ENCODE measurements at regions not wholly inside any gene's neighbourhood (a gene's known extent, or its start where the extent isn't known, plus 50 kb on each side); places are given as distances from the start of the nearest gene placed in this dataset.
"Not testable (repeated sequence)": the region's sequence is repeated elsewhere in the genome, so short reads cannot be mapped to it uniquely, and the experiment has no call there.

DNA sequence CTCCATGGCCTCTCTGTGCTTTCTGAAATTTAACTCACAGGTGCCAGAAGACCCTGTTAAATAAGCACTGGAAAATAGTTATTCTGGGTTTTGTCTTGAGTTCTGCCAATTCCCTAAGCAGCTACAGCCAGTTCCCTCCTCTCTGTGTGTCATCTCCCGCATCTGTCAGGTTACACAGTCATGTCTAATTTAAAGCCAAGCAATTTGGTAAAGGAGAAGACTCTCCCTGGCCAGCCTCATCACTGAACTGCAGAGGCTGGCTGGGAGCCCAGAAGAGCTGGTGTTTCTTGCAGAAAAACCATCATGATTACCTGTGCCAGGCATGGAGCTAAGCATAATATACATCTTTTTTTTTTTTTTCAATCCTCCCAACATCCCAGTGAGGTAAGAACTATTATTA lies 141.3 kb upstream of the ZNF366 start:
- DNase-seq = no peak

DNA sequence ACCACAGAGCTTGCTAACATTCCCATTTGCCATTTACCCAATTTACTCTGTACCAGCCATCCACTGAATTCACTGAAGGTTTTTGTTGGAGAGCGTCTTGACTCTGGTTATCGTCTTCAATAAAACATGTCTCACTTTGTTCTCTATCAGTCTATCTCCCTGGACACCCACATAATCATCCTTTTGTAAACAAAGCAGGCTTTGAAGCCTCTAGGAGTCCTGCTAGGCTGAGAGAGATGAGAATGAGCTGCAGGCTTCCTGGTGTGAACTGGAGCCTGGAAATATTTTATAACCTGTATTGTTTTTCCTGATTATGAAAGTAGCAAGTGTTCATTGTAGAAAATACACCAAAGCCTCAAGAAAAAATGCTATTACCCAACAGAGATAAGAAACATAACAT lies 140.6 kb upstream of the ZNF366 start:
- no peak for DNase-seq

DNA sequence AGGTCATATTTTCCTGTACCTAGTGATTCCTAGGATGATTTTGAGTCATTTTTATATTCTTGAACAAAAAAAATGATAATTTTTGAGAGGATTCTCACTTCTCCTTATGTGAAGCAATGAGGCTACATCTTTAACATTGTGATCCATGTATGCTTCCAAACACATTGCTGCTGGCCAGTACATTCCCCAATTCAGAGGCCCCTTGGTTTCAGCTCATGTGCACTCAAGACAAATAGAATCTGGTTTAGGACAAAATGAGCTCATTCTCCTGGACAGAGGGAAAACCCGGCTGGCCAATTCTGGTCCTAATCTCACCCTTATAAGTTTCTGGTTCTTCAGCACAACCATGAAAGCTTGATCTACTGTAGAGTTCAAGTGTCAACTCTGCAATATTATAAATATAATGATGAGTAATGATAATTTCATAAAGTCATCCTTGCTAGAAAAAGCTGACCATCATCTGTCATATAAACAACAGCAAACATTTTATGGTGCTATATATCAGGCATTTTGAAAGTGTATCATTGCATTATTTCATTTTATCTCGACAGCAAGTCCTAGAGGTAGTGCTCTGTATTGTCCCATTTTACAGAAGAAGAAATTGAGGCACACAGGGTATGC lies 139.1 kb upstream of the ZNF366 start:
- DNase-seq = no peak

DNA sequence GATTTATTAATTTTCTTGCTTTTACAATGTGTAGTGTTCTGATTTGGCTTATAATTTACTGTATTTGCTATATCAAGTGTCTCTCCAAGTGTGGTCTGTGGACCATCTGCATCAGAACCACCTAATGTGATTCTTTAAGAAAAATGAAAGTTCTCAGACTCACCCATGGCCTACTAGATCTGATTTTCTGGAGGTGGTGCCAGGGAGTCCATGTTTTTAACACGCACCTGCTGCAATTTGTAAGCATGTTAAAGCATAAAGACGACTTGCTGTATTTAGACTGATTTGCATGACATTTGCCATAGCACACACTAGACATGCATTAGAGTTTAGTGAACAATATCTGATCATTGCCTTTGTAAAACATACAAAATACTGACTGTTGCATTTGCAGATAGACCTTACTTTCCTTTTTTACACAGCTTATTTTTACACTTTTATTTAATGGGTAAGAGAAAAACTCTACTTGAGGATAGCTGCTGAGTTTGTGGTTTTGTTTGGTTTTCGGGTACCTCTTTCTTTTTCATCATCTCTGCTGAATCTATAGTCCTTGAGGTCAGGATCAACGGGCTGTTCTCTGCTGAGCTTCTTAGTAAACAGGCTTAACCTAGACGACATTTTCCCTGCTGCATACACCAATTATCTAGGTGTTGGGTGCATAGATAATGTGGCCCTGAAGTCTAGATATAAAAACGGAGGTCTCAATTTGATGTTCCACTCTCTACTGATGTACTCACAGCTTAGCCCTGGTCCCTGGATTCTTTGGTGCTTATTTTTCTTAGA lies 138.0 kb upstream of the ZNF366 start:
- no peak for DNase-seq

DNA sequence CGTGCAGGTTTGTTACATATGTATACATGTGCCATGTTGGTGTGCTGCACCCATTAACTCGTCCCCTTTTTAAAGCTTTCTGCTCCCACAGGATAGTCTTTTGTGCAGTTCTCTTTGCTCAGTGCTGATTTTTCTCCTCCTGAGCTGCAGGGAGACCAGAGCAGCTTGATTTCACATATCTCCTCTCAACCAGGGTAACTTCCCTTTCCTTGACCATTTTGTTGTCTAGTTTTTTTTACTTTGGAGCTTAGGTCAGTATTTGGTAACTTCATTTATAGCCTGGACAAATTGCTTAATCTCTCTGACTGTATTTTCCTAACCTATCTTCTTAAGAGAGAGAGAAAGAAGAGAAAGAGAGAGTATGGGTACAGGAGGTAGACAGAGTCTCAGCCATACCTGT lies 137.1 kb upstream of the ZNF366 start:
- no peak for DNase-seq

DNA sequence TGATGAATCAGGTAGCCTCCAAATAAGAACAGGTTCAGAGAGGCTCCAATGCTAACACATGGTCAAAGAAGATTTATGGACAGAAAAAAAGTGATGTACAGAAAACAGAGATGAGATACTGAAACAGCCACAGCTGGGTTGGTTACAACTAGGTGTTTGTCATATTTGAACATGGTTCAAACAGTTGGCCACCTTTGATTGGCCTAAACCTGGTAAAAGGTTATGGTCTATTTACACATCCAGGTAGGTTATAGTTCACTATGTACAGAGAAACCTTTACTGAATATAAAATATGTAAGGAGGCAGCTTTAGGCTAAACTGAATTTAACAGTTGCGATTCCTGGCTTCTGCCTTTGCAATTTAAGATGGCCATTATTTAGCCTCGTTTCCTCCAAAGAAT lies 134.0 kb upstream of the ZNF366 start:
- DNase-seq = no peak

DNA sequence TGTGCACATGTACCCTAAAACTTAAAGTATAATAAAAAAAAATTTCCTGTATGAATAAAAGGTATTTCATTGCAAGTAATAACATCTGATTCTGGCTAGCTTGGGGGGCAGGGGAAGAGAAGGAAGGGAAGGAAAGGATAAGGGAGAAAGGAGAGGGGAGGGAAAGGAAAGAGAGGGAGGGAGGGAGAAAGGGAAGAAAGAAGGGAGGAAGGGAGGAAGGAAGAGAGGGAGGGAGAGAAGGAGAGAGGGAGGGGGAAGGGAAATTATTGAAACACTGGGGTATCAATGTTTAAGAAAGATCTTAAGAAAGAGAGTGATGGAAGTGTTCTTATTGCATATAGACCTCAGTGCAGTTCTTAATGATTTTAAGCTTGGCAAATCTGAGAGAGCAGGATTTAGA lies 129.8 kb upstream of the ZNF366 start:
- DNase-seq = no peak

DNA sequence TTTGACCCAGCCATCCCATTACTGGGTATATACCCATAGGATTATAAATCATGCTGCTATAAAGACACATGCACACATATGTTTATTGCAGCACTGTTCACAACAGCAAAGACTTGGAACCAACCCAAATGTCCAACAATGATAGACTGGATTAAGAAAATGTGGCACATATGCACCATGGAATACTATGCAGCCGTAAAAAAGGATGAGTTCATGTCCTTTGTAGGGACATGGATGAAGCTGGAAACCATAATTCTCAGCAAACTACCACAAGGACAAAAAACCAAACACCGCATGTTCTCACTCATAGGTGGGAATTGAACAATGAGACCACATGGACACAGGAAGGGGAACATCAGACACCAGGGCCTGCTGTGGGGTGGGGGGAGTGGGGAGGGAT lies 129.4 kb upstream of the ZNF366 start:
- DNase-seq = not testable (repeated sequence)

DNA sequence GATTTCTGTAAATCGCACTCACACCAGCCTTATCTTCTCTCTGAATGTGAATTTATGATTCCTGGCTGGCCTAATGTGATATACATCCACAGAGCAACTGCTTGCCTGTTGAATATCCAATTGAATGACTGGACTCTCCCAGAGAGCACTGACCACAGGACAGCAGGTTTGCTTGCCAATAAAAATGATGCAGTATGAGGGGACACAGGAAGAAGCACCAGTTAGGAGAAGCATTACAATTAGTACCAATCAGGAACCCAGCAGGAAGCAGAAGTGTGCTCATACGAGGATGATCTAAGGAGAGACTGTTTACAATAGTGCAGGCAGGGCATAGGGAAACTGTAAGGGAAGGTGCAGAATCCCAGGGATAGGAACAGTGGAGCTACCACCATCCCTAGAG lies 127.2 kb upstream of the ZNF366 start:
- no peak for DNase-seq

DNA sequence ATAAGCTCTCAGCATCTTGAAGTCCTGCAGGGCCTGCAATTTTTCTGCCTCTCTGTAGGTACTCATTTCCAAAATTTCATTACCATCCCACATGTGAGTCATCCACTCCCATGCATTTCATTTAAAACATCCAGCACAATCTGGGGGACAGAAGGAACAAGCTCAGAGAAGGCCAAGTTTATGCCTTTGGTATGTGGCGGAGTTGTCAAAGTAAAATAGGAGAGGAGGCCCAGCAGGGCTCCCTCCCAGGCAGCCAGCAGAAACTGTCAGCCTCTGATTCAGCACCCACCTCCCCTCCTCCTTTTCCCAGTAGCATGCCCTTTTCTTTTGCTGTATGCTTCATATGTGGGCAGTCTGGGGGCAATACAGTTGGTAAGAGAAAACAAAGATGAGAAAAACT lies 126.4 kb upstream of the ZNF366 start:
- no peak for DNase-seq

DNA sequence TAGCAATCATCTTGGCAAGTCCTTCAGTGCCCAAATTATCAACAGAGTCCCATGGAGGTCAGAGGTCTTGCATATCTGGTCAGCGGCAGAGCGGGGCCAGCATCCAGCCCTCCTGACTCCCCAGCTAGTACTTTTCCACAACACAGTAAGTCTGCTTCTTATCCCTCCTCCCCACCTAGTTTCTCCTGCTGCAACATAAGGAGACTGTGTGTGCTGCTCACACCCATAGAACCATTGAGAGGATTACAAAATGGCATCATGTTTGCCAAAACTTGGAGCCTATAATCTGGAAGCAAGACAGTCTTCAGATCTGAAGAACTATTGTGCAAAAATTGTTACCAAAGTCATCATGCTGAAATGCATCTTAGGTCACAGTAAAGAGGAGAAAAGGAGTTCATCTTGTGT lies 125.8 kb upstream of the ZNF366 start:
- DNase-seq = no peak

DNA sequence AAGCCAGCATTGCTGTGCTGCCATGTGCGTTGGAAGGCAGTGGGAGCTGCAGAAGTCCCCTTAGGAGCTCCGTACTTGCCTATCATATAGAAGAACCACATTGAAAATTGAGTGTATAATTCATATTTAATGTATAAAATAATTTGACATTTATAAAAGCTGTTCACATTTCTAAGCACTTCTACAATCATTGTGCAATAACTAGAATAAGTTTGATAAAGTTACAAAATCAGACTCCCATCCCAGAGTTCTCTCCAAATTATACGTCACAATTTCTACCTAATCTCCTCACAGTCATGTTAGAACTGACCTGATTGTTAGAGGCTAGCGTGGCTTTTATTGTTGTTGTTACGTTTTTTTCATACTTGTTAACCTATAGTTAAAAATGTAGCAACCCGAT lies 123.5 kb upstream of the ZNF366 start:
- DNase-seq = no peak

DNA sequence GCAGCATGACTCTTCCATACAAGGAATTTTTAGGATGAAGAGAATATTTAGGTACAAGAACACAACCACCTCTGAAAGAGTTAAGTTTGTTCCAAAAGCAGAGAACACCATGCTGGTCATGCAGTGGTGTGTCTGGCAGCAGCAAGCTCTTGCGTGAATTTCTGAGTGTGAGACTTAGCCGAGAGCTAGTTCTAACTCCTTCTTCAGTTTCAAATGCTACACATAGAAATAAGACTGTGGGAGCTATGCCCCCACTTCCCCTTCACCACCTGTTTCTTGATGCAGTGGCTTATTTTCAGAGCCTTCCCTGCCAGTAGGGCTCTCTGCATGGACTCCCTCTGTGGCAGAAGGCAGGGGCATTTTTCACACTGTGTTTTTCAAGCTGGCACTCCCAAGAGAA lies 122.9 kb upstream of the ZNF366 start:
- no peak for DNase-seq

DNA sequence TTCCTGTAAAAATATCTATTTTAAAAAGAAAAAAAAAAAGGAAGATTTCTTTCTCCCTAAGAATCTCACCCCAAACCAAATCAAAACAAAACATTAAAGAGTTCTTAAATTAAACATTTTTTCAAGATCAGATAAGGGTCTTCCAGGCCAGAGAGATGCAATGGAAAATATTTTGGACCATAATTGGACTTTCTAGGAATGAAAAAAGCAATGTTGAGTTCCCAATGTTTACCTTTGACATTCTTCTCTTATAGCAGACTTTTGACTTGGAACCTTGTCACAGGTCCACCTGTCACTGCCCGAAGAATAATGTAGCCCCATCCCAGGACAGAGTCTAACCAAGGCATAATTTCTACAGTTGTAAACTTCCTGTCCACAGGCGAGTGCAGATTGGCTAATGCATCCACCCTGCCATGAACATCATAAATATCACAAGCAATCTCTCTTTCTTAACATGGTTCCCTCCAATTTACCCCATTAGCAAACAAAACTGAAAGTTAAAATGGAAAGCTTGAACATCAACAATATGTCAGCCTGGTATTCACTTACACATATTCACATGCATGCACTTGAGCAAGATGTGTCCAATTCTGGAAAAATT lies 121.7 kb upstream of the ZNF366 start:
- DNase-seq = no peak

DNA sequence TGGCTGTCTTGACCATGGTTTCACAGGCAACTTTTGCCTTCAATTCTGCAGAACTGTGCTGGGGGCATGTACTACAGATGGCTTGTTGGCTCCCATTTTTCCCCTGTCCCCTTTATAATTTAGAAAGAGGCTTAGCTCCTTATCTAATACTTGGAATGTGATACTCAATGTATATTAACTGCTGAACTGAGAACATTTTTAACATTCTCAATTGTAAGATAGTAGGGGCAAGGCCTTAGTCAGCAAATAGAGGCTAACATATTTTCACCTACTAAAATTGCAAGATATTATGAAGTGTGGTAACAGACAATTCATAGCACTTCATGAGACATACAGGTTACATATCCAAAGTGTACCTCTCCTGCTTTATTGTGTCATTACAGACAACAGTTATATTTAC lies 118.1 kb upstream of the ZNF366 start:
- no peak for DNase-seq

DNA sequence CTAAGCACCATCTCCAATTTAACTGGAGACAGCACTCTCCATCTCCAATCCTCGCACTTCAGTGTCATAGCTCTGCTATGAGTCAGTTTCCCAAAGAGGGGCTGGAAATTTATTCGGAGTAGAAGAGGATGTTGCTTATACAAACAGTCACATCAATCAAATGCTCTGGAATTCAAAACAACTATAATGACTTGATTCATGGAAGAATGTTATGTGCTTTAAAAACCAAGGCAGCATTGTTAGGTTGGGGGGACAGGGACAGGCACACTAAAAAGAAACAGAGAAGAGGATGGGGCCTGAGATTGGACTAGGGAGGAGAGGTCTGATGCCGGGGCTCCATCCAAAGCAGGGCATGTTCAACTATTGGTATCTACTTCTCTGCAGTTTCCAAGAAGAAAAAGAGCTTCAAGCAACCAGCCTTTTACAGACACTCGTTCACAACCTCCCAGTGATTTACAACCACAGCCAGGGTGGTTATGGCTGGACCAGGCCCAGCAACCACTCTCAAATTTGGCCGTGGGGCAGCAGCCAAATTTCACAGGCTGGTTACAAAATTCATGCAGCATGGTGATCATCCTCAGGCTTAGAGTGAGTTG lies 117.5 kb upstream of the ZNF366 start:
- no peak for DNase-seq

DNA sequence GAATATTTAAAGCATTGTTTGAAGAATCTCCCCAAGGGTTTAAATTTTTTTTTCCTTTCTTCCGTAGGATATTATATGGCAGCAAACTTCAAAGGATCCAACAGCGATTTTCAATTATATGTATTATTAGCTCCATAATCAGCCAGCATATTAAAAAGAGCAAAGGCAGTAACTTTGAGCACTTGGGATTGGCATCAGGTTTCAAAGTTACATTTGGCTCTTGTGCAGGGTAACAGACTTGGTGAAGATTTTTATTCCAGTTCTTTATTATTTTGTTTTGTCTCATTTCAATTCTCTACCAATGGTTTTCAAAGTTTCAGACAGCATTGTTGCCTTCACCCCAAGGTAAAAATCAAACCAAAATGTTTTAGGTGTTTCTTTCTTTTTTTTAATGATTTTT lies 116.7 kb upstream of the ZNF366 start:
- DNase-seq = no peak

DNA sequence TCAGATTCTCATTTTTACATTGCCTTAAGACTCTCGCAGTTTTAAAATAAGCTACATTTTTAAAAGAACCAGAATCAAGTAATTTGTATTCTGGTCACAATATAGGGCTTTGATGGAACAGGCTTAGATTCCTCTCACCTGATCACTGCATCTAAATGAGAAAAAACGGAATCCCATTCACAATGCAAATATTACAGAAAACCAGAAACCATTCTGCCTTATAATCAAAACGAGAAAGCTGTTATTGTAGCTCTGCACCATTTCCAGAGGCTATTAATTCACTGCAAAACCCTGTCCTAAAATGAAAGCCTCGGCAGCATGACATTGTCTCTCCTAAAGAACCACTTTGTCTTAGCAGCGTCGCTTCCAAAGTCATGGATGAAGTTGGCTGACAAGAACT lies 116.1 kb upstream of the ZNF366 start:
- no peak for DNase-seq

DNA sequence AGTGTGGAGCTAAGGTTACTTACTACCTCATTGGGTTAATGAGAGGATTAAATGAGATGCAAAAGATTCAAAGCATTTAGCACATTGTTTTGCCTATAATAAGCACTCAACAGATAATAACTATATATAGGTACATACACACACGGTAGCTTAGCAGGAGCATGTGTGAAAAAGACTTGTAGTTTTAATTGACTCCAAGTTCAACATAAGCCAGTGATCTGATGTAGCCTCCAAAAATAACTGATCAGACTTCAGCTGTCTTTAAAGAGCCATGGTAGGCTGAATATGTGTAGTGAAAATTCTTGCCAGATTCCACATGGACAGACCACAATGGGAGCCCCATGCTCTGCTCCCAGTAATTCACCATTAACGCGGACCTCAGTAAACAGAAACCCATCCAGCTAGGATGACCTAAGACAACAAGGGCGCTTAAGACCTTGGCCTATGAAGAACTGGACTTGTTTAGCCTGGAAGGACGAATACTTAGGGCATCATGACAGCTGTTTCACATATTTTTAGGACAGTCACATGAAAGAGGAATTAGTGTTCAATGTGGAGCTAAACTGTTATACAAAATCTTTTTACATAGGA lies 115.1 kb upstream of the ZNF366 start:
- no peak for DNase-seq

DNA sequence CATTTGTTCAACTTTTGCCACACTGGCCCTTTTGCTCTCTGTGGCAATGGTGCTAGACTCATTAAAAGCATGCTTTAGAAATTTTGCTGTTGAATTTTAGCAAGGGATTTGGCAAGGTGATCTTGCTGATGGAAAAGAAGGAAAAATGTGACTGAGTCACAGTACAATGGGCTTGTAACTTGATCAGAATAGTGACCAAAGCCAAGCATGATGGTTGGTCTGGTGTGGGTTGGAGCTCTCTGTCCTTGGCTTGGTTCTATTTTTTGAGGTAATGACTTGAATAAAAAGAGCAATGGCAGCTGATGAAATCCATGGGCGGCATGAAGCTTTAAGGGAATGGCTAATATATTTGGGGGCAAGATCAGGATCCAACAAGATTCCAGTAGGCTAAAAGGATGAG lies 114.4 kb upstream of the ZNF366 start:
- DNase-seq = no peak

DNA sequence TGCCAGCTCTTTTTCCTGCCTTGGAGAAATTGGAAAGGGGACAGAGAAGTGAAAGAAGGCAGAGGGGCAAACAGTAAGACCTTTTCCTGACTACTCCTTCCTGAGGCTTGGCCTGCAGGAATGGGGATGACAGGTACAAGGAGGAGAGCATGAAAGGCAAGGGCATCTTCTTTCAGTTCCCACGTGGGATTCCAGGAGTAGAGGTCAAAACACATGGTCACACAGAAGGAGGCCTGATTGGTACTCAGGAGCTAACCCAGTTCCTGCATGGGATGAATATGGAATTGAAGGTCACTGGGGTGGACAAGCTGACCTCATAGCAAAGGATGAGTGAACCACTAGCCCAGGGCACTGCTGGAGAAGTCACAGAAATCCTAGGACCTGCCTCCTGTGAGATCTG lies 112.5 kb upstream of the ZNF366 start:
- DNase-seq = no peak

DNA sequence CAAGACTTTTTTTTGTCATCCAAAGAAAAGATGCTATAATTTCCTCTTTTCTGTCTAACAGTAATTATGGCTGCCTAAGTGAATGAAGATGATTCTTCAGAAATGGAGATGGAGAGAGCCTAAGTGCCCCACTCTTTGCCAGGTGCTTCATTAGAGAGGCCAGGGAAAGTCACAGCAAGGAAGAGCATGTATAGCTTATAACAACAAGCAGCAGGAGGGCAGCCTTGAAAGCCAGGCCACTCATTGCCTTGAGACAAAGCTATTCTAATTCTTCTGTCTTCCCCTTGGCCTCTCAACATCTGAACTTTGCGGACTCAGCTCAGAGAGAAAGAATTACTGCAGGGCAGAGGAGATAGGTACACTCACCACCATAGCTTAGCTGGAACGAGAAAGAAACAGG lies 112.0 kb upstream of the ZNF366 start:
- no peak for DNase-seq

DNA sequence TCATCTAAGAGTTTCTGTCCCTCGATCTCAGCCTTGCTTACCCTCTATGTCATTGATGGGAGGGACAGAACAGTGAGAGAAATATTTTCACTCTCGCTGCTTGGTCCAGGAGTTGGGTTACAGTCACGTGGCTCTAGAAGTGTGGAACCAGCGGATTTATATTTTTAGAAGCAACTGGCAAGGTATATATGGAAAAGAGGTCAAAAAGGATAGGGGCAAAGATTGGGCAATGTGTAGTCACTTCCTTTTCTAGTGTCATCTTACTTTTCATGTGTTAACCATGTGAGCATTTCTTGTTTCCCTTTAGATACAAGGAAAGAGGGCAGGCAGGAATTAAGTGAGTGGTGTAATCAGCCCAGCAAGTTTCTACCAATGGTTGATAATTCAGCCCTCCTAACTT lies 111.5 kb upstream of the ZNF366 start:
- DNase-seq = no peak

DNA sequence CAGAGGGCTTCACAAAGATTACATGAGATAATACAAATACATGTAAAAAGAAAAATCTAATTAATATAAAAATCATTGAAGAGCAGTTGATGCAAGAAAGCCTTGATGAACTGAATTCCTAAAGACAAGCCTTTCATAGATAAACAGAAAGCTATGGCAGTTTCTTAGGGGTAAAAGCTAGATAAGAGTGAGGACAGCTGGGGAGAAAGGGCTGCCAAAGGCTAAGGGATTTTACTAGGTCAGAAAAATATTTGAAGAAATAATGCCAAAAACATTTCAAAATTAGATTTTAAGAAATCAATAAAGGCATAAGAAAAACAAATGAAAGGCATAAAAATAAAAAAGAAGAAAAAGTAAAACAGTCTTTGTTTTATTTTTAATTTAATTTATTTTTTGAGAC lies 107.9 kb upstream of the ZNF366 start:
- DNase-seq = no peak
